ENCODE measurements at regions not wholly inside any gene's neighbourhood (a gene's known extent, or its start where the extent isn't known, plus 50 kb on each side); places are given as distances from the start of the nearest gene placed in this dataset.
"Not testable (repeated sequence)": the region's sequence is repeated elsewhere in the genome, so short reads cannot be mapped to it uniquely, and the experiment has no call there.

GRCh38 chr6:67870321-67870720, 764.8 kb upstream of the ADGRB3 start:
- ATAC-seq, result no peak
- intact Hi-C loops (cut with micrococcal nuclease), result no loop called here
- no peak for DNase-seq

GRCh38 chr6:67863346-67863745, 771.7 kb upstream of the ADGRB3 start:
- intact Hi-C loops (cut with micrococcal nuclease), result no loop called here
- DNase-seq (no peak), ATAC-seq (no peak)

GRCh38 chr6:67854098-67854497, 781.0 kb upstream of the ADGRB3 start:
- intact Hi-C loops (cut with micrococcal nuclease), result no loop called here
- ATAC-seq (no peak), DNase-seq (no peak)

- intact Hi-C loops (cut with micrococcal nuclease), result no loop called here
- ATAC-seq (no peak), DNase-seq (no peak)
These were observed 795.3 kb upstream of the ADGRB3 start for GRCh38 chr6:67839818-67840217.

- no peak for ATAC-seq
- intact Hi-C loops (cut with micrococcal nuclease), result no loop called here
These were observed 809.7 kb upstream of the ADGRB3 start for GRCh38 chr6:67825201-67825895.

GRCh38 chr6:67818322-67818721, 816.8 kb upstream of the ADGRB3 start:
- no peak for ATAC-seq
- intact Hi-C loops (cut with micrococcal nuclease), result no loop called here

More at GRCh38 chr6:67825201-67825895, 809.7 kb upstream of the ADGRB3 start:
- DNase-seq, result no peak

GRCh38 chr6:67815623-67816022, 819.5 kb upstream of the ADGRB3 start:
- intact Hi-C loops (cut with micrococcal nuclease), result no loop called here
- DNase-seq (no peak), ATAC-seq (no peak)

More at GRCh38 chr6:67818322-67818721, 816.8 kb upstream of the ADGRB3 start:
- no peak for DNase-seq

- intact Hi-C loops (cut with micrococcal nuclease), result no loop called here
- no peak for DNase-seq
These were observed 820.8 kb upstream of the ADGRB3 start for GRCh38 chr6:67814262-67814661.

GRCh38 chr6:67812693-67813092, 822.4 kb upstream of the ADGRB3 start:
- no peak for ATAC-seq
- DNase-seq, result no peak
- intact Hi-C loops (cut with micrococcal nuclease), result no loop called here

More at GRCh38 chr6:67814262-67814661, 820.8 kb upstream of the ADGRB3 start:
- no peak for ATAC-seq

- no peak for ATAC-seq
- no peak for DNase-seq
- intact Hi-C loops (cut with micrococcal nuclease), result no loop called here
These were observed 823.0 kb upstream of the ADGRB3 start for GRCh38 chr6:67812125-67812524.

GRCh38 chr6:67811239-67812037, 823.6 kb upstream of the ADGRB3 start:
- ATAC-seq, result no peak
- no peak for DNase-seq
- intact Hi-C loops (cut with micrococcal nuclease), result no loop called here

GRCh38 chr6:67804808-67805207, 830.3 kb upstream of the ADGRB3 start:
- ATAC-seq; intact Hi-C loops (cut with micrococcal nuclease); DNase-seq: not testable (repeated sequence)

GRCh38 chr6:67802771-67803170, 832.3 kb upstream of the ADGRB3 start:
- ATAC-seq, result no peak
- no peak for DNase-seq
- intact Hi-C loops (cut with micrococcal nuclease), result no loop called here

GRCh38 chr6:67792996-67793395, 842.1 kb upstream of the ADGRB3 start:
- intact Hi-C loops (cut with micrococcal nuclease), result no loop called here
- ATAC-seq (no peak), DNase-seq (no peak)

GRCh38 chr6:67790569-67790968, 844.5 kb upstream of the ADGRB3 start:
- DNase-seq (no peak), ATAC-seq (no peak)
- intact Hi-C loops (cut with micrococcal nuclease), result no loop called here

- intact Hi-C loops (cut with micrococcal nuclease); DNase-seq; ATAC-seq: not testable (repeated sequence)
These were observed 848.0 kb upstream of the ADGRB3 start for GRCh38 chr6:67787119-67787518.

- ATAC-seq (no peak), DNase-seq (no peak)
- intact Hi-C loops (cut with micrococcal nuclease), result no loop called here
These were observed 855.2 kb upstream of the ADGRB3 start for GRCh38 chr6:67779876-67780275.

- DNase-seq, result no peak
- intact Hi-C loops (cut with micrococcal nuclease), result no loop called here
- ATAC-seq, result no peak
These were observed 859.7 kb upstream of the ADGRB3 start for GRCh38 chr6:67775333-67775732.

- DNase-seq (no peak), ATAC-seq (no peak)
- intact Hi-C loops (cut with micrococcal nuclease), result no loop called here
These were observed 866.1 kb upstream of the ADGRB3 start for GRCh38 chr6:67768972-67769371.

- ATAC-seq; intact Hi-C loops (cut with micrococcal nuclease); DNase-seq: not testable (repeated sequence)
These were observed 867.8 kb upstream of the ADGRB3 start for GRCh38 chr6:67767046-67767822.

Measured in left ventricle myocardium superior (tissue), 1 donor.